Body of pancreas (tissue), 4 donors: ENCODE measurements at regions not wholly inside any gene's neighbourhood (a gene's known extent, or its start where the extent isn't known, plus 50 kb on each side); places are given as distances from the start of the nearest gene placed in this dataset.

Experiments used
- ATAC-seq: fragments of 150-250 bp; one replicate; pipeline ENCODE4 v1.9.1; 2016
- DNase-seq, 4 donors: peaks; one replicate each; pipeline ENCODE4 v3.0.0-alpha.2; 2019
- H3K27ac ChIP-seq, 4 donors: fragments of 200-600 bp; sonication (generic); 1 replicate in 3 of 4; 2 replicates in 1 of 4; pipeline versions ENCODE4 v1.5.1 to v1.6.1; 2016 to 2019; ENCODE audit warnings: mild to moderate bottlenecking in 1 of 4, mixed read lengths in 1 of 4, moderate library complexity in 1 of 4
- H3K27me3 ChIP-seq, 2 donors: fragments of 200-600 bp; sonication (generic); one replicate each; pipeline ENCODE4 v1.6.0; 2016; ENCODE audit warnings: mild to moderate bottlenecking in 1 of 2
- H3K36me3 ChIP-seq, 2 donors: fragments of 200-600 bp; sonication (generic); replicated peaks in 1 of 2; 2 replicates each; pipeline ENCODE4 v1.5.1; 2016; ENCODE audit warnings: low read depth in 2 of 2; ENCODE audit not compliant: insufficient read depth in 1 of 2
- H3K4me1 ChIP-seq: fragments of 200-600 bp; sonication (generic); one replicate; pipeline ENCODE4 v1.6.0; 2016
- H3K4me3 ChIP-seq, 2 donors: fragments of 200-600 bp; sonication (generic); 1 replicate in 1 of 2; 2 replicates in 1 of 2; pipeline ENCODE4 v1.5.1; 2016 to 2019
- H3K9me3 ChIP-seq, 3 donors: fragments of 200-600 bp; sonication (generic); 1 replicate in 2 of 3; 2 replicates in 1 of 3; pipeline ENCODE4 v1.5.1; 2016
- CTCF ChIP-seq, 7 experiments: fragments of 450-650 bp in 4 of 7; fragments of 200-600 bp in 3 of 7; sonication (generic) in 3 of 7; IDR thresholded peaks; one replicate each; pipeline ENCODE4 v1.5.1; 2016 to 2019; ENCODE audit warnings: antibody characterized with exemption in 7 of 7
- POLR2A ChIP-seq, 3 donors: fragments of 450-650 bp; IDR thresholded peaks; one replicate each; pipeline ENCODE4 v1.6.1; 2016; ENCODE audit warnings: antibody characterized with exemption in 3 of 3, mild to moderate bottlenecking in 2 of 3
- WGBS, 2 donors: methylation state at CpG; one replicate each; pipeline ENCODE4 v1.1.5; 2017; 5-methylcytosine and 5-hydroxymethylcytosine counted together
- intact Hi-C: fragments of 100-400 bp; cut with DNase I; formaldehyde crosslinking; loops from one replicate; pipeline ENCODE4 v1.15.1; 2023

- ATAC-seq = no peak
- Histone ChIP-seq H3K9me3 (no peaks in the 10 kb centered on the region), H3K27me3 (no peaks in the 10 kb centered on the region), H3K27ac (no peak overlapping the region), H3K4me1 (no peaks in the 10 kb centered on the region), H3K36me3 (no peaks in the 10 kb centered on the region), H3K4me3 (no peak overlapping the region)
- WGBS, 2 donors = 50% methylated on average over 3 of the region's 3 CpGs; no CpG with 5 or more reads in 1 of the 2 donors
- no peak for DNase-seq
- intact Hi-C loops = no loop called here
- TF ChIP-seq POLR2A (IDR thresholded peaks at IDR 0.05) (no peak), CTCF (IDR thresholded peaks at IDR 0.05) (no peak)
These were observed 256.6 kb upstream of the PROK2 start for GRCh38 chr3:72041511-72041910.

GRCh38 chr3:72041076-72041475, 256.1 kb upstream of the PROK2 start:
- Histone ChIP-seq H3K4me1 (no peaks in the 10 kb centered on the region), H3K36me3 (no peaks in the 10 kb centered on the region), H3K9me3 (no peaks in the 10 kb centered on the region), H3K27ac (no peak overlapping the region), H3K4me3 (no peak overlapping the region), H3K27me3 (no peaks in the 10 kb centered on the region)
- ATAC-seq (no peak), DNase-seq (no peak)
- TF ChIP-seq CTCF (IDR thresholded peaks at IDR 0.05) (no peak), POLR2A (IDR thresholded peaks at IDR 0.05) (no peak)
- intact Hi-C loops = no loop called here
- 74 to 81% methylated on average over 4 of the region's 4 CpGs for WGBS, 2 donors

- Histone ChIP-seq H3K36me3 (no peaks in the 10 kb centered on the region), H3K4me1 (no peaks in the 10 kb centered on the region), H3K27me3 (no peaks in the 10 kb centered on the region), H3K4me3 (no peak overlapping the region), H3K9me3 (no peaks in the 10 kb centered on the region), H3K27ac (no peak overlapping the region)
- 75 to 93% methylated on average over 6 of the region's 6 CpGs for WGBS, 2 donors
- TF ChIP-seq CTCF (IDR thresholded peaks at IDR 0.05) (no peak), POLR2A (IDR thresholded peaks at IDR 0.05) (no peak)
- DNase-seq (no peak), ATAC-seq (no peak)
- intact Hi-C loops = no loop called here
These were observed 254.7 kb upstream of the PROK2 start for GRCh38 chr3:72039677-72040076.

- 25 to 54% methylated on average over 1 of the region's 1 CpG for WGBS, 2 donors
- peak; percentile 33 for ATAC-seq
- no peaks in the 10 kb centered on the region for H3K9me3 ChIP-seq
- H3K27me3 ChIP-seq = no peaks in the 10 kb centered on the region
- DNase-seq = peak in 1 of 4 donors; percentile 19
- H3K36me3 ChIP-seq = no peaks in the 10 kb centered on the region
- no peak overlapping the region for H3K27ac ChIP-seq
- H3K4me1 ChIP-seq = no peaks in the 10 kb centered on the region
- H3K4me3 ChIP-seq = no peak overlapping the region
- intact Hi-C loops = no loop called here
- no peak for TF ChIP-seq POLR2A (IDR thresholded peaks at IDR 0.05)
- TF ChIP-seq CTCF (IDR thresholded peaks at IDR 0.05) = no peak
These were observed 252.0 kb upstream of the PROK2 start for GRCh38 chr3:72036899-72037298.

- no peak for ATAC-seq
- 66 to 69% methylated on average over 3 of the region's 3 CpGs for WGBS, 2 donors
- TF ChIP-seq CTCF (IDR thresholded peaks at IDR 0.05) = no peak
- no peak for TF ChIP-seq POLR2A (IDR thresholded peaks at IDR 0.05)
These were observed 250.7 kb upstream of the PROK2 start for GRCh38 chr3:72035606-72036005.

More at GRCh38 chr3:72035606-72036005, 250.7 kb upstream of the PROK2 start:
- intact Hi-C loops = no loop called here
- Histone ChIP-seq H3K36me3 (no peaks in the 10 kb centered on the region), H3K27me3 (no peaks in the 10 kb centered on the region), H3K4me3 (no peak overlapping the region), H3K27ac (no peak overlapping the region), H3K4me1 (no peaks in the 10 kb centered on the region), H3K9me3 (no peaks in the 10 kb centered on the region)
- DNase-seq = no peak
